ENCODE measurements at regions not wholly inside any gene's neighbourhood (a gene's known extent, or its start where the extent isn't known, plus 50 kb on each side); places are given as distances from the start of the nearest gene placed in this dataset.
"Not testable (repeated sequence)": the region's sequence is repeated elsewhere in the genome, so short reads cannot be mapped to it uniquely, and the experiment has no call there.

DNA sequence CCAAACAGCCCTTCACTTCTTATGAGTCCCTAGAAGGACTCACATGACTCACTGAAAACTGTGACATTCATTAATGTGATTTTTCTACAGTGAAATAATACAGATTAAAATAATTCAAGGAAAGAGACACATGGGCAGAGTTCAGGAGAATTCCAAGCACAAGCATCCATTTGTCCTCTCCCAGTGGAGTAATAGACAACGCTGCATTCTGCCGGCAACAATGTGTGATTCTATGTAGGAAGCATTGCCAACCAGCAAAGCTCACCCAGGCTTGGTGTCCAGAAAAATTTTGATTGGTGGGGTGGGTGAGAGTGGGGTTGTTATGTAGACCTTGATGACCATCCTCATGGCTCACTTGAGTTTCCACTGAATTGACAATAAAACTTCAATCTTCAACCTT, 123.9 kb downstream of the VPREB1 start:
- FAIRE-seq (no peak), DNase-seq (ENCODE audit: low read depth in 1 of 2, low spot score in 1 of 2) (no peak), ATAC-seq (no peak)
- Histone ChIP-seq H3K4me1 (no peaks in the 10 kb centered on the region), H3K27ac (no peak overlapping the region), H3K9me3 (no peaks in the 10 kb centered on the region), H3K4me3 (no peak overlapping the region), H3K4me2 (no peak overlapping the region)
- CTCF ChIA-PET = interaction anchor here (0.6 kb wide), 1 partner anchor 220 kb away, joined by 3 read pairs; no protein-coding TSS in a partner anchor
- TF ChIP-seq, protein P1, sequence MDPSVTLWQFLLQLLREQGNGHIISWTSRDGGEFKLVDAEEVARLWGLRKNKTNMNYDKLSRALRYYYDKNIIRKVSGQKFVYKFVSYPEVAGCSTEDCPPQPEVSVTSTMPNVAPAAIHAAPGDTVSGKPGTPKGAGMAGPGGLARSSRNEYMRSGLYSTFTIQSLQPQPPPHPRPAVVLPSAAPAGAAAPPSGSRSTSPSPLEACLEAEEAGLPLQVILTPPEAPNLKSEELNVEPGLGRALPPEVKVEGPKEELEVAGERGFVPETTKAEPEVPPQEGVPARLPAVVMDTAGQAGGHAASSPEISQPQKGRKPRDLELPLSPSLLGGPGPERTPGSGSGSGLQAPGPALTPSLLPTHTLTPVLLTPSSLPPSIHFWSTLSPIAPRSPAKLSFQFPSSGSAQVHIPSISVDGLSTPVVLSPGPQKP (IDR thresholded peaks at IDR 0.05; ENCODE audit: low read depth, low read length) = no peak
- TF ChIP-seq KDM1A (IDR thresholded peaks at IDR 0.05; ENCODE audit: low read depth) (no peak), MYC (IDR thresholded peaks at IDR 0.05; ENCODE audit: borderline replicate concordance, low read length) (no peak), KDM5A (IDR thresholded peaks at IDR 0.05) (no peak), CBX8 (IDR thresholded peaks at IDR 0.05) (no peak), ZC3H11A (IDR thresholded peaks at IDR 0.05) (no peak), HOXA7 (CRISPR knock-in tag; IDR thresholded peaks at IDR 0.05) (no peak), NPAS2 (CRISPR knock-in tag; IDR thresholded peaks at IDR 0.05; ENCODE audit: borderline replicate concordance) (no peak)
- TF ChIP-seq, protein P2, sequence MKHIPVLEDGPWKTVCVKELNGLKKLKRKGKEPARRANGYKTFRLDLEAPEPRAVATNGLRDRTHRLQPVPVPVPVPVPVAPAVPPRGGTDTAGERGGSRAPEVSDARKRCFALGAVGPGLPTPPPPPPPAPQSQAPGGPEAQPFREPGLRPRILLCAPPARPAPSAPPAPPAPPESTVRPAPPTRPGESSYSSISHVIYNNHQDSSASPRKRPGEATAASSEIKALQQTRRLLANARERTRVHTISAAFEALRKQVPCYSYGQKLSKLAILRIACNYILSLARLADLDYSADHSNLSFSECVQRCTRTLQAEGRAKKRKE (CRISPR knock-in tag; IDR thresholded peaks at IDR 0.05; ENCODE audit: low read depth) = no peak
- TF ChIP-seq, protein P3, sequence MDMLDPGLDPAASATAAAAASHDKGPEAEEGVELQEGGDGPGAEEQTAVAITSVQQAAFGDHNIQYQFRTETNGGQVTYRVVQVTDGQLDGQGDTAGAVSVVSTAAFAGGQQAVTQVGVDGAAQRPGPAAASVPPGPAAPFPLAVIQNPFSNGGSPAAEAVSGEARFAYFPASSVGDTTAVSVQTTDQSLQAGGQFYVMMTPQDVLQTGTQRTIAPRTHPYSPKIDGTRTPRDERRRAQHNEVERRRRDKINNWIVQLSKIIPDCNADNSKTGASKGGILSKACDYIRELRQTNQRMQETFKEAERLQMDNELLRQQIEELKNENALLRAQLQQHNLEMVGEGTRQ (IDR thresholded peaks at IDR 0.05) = no peak
- TF ChIP-seq, protein P4, sequence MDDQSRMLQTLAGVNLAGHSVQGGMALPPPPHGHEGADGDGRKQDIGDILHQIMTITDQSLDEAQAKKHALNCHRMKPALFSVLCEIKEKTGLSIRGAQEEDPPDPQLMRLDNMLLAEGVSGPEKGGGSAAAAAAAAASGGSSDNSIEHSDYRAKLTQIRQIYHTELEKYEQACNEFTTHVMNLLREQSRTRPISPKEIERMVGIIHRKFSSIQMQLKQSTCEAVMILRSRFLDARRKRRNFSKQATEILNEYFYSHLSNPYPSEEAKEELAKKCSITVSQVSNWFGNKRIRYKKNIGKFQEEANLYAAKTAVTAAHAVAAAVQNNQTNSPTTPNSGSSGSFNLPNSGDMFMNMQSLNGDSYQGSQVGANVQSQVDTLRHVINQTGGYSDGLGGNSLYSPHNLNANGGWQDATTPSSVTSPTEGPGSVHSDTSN (IDR thresholded peaks at IDR 0.05) = no peak
- POLR2A ChIA-PET = no interaction called here
- WGBS (ENCODE audit: missing lambda C conversion rate) = 86% methylated on average over 2 of the region's 2 CpGs

- H3K4me1 ChIP-seq; DNase-seq (ENCODE audit: low read depth in 1 of 2, low spot score in 1 of 2); FAIRE-seq; H3K4me2 ChIP-seq; H3K4me3 ChIP-seq; POLR2A ChIA-PET; ATAC-seq; H3K27ac ChIP-seq; H3K9me3 ChIP-seq: not testable (repeated sequence)
- WGBS (ENCODE audit: missing lambda C conversion rate) = 29% methylated on average over 2 of the region's 2 CpGs
- CTCF ChIA-PET = interaction anchor here (0.6 to 1.1 kb wide), 2 partner anchors 25 to 221 kb away, joined by 3 read pairs; no protein-coding TSS in a partner anchor
Measured at GRCh38 chr22:22369219-22369963, 124.8 kb downstream of the VPREB1 start.

DNA sequence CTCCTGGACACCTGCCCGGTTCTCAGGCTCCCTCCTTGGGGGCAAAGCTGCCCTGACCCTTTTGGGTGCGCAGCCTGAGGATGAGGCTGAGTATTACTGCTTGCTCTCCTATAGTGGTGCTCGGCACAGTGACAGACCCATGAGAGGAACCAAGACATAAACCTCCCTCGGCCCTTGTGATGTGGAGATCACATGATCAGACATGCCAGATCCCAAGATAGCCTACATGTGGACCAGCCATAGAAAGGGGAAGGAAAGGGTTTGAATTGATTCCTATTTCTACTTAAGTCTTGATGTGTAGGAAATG, 125.3 kb downstream of the VPREB1 start:
- H3K4me2 ChIP-seq = no peak overlapping the region
- H3K27ac ChIP-seq = no peak overlapping the region
- TF ChIP-seq EP300 (IDR thresholded peaks at IDR 0.05) (no peak), JUNB (IDR thresholded peaks at IDR 0.05) (no peak)
- DNase-seq (ENCODE audit: low read depth in 1 of 2, low spot score in 1 of 2) (no peak), ATAC-seq (no peak), FAIRE-seq (no peak)
- no peaks in the 10 kb centered on the region for H3K9me3 ChIP-seq
- ChIA-PET POLR2A (no interaction called here), CTCF (interaction anchor here (0.6 to 1.1 kb wide), 2 partner anchors 26 to 50 kb away, joined by 3 read pairs; no protein-coding TSS in a partner anchor)
- 8% methylated on average over 2 of the region's 4 CpGs for WGBS (ENCODE audit: missing lambda C conversion rate)
- no peaks in the 10 kb centered on the region for H3K4me1 ChIP-seq
- H3K4me3 ChIP-seq = no peak overlapping the region

DNA sequence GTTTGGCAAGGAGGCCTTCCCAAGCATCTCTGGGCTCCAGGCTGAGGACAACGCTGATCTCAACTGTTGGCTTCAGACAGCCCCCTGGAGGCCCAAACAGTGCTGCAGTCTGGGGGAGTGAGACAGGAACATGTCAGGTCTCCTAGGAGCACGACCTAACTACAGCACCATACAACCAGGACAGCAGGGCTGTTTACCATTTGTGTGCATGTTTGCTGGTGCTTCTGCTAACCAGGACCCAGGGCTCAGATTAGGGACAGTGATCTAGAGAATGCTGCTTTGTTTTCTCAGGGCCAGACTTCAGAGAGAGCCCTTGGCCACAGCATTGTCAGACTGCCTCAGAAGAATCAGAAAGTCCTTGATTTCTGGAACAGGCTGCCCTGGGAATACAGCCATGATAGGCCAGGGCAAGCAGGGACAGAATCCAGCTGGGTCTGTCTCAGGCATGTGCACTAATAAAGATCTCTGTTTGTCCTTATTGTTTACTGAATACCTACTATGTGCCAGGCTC, 126.5 kb downstream of the VPREB1 start:
- 0 out of 6 replicates have a peak, but pooled peaks of 1 of the 2 experiments have one; percentile 33 for ATAC-seq
- Histone ChIP-seq H3K4me2 (no peak overlapping the region), H3K27ac (no peak overlapping the region), H3K4me3 (no peak overlapping the region), H3K9me3 (no peaks in the 10 kb centered on the region), H3K4me1 (no peaks in the 10 kb centered on the region)
- FAIRE-seq = no peak
- ChIA-PET POLR2A (no interaction called here), CTCF (interaction anchor here (1.1 kb wide), 1 partner anchor 27 kb away, joined by 3 read pairs; no protein-coding TSS in a partner anchor)
- TF ChIP-seq, protein P5, sequence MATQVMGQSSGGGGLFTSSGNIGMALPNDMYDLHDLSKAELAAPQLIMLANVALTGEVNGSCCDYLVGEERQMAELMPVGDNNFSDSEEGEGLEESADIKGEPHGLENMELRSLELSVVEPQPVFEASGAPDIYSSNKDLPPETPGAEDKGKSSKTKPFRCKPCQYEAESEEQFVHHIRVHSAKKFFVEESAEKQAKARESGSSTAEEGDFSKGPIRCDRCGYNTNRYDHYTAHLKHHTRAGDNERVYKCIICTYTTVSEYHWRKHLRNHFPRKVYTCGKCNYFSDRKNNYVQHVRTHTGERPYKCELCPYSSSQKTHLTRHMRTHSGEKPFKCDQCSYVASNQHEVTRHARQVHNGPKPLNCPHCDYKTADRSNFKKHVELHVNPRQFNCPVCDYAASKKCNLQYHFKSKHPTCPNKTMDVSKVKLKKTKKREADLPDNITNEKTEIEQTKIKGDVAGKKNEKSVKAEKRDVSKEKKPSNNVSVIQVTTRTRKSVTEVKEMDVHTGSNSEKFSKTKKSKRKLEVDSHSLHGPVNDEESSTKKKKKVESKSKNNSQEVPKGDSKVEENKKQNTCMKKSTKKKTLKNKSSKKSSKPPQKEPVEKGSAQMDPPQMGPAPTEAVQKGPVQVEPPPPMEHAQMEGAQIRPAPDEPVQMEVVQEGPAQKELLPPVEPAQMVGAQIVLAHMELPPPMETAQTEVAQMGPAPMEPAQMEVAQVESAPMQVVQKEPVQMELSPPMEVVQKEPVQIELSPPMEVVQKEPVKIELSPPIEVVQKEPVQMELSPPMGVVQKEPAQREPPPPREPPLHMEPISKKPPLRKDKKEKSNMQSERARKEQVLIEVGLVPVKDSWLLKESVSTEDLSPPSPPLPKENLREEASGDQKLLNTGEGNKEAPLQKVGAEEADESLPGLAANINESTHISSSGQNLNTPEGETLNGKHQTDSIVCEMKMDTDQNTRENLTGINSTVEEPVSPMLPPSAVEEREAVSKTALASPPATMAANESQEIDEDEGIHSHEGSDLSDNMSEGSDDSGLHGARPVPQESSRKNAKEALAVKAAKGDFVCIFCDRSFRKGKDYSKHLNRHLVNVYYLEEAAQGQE (IDR thresholded peaks at IDR 0.05) = no peak
- WGBS (ENCODE audit: missing lambda C conversion rate) = 0% methylated on average over 1 of the region's 2 CpGs
- no peak for DNase-seq (ENCODE audit: low read depth in 1 of 2, low spot score in 1 of 2)

Data from A549 (cell line).